Sigmoid colon (tissue), 6 donors: ENCODE measurements at regions not wholly inside any gene's neighbourhood (a gene's known extent, or its start where the extent isn't known, plus 50 kb on each side); places are given as distances from the start of the nearest gene placed in this dataset.
"Not testable (repeated sequence)": the region's sequence is repeated elsewhere in the genome, so short reads cannot be mapped to it uniquely, and the experiment has no call there.

Source experiments
- DNase-seq: peaks from one replicate; pipeline ENCODE4 v3.0.0-alpha.2; 2019
- H3K27ac ChIP-seq, 4 donors: fragments of 200-600 bp; sonication (generic); one replicate each; pipeline ENCODE4 v1.5.1; 2016 to 2019; ENCODE audit warnings: mild to moderate bottlenecking in 1 of 4
- H3K27me3 ChIP-seq, 3 donors: fragments of 200-600 bp; sonication (generic); one replicate each; pipeline ENCODE4 v1.5.1; 2019; ENCODE audit warnings: mild to moderate bottlenecking in 1 of 3
- H3K36me3 ChIP-seq, 4 donors: fragments of 200-600 bp; sonication (generic); one replicate each; pipeline ENCODE4 v1.5.1; 2016 to 2019
- H3K4me1 ChIP-seq, 4 donors: fragments of 200-600 bp; sonication (generic); one replicate each; pipeline ENCODE4 v1.5.1; 2017 to 2019
- H3K4me3 ChIP-seq, 4 donors: fragments of 200-600 bp; sonication (generic); one replicate each; pipeline ENCODE4 v1.5.1; 2017 to 2019; ENCODE audit warnings: mild to moderate bottlenecking in 2 of 4, moderate library complexity in 1 of 4
- H3K9me3 ChIP-seq, 4 donors: fragments of 200-600 bp in 3 of 4; sonication (generic) in 3 of 4; one replicate each; pipeline versions ENCODE4 v1.5.1 to v1.6.1; 2013 to 2019
- CTCF ChIP-seq, 4 experiments: fragments of 450-650 bp in 3 of 4; fragments of 200-600 bp in 1 of 4; IDR thresholded peaks; one replicate each; pipeline ENCODE4 v1.5.1; 2016 to 2019; ENCODE audit warnings: antibody characterized with exemption in 4 of 4, mild to moderate bottlenecking in 3 of 4, moderate library complexity in 2 of 4
- EP300 ChIP-seq, 4 donors: sonication (generic); formaldehyde crosslinking; IDR thresholded peaks; one replicate each; pipeline ENCODE4 v1.6.1; 2017; ENCODE audit warnings: antibody characterized with exemption in 4 of 4
- POLR2A ChIP-seq, 2 donors: fragments of 450-650 bp; IDR thresholded peaks; one replicate each; pipeline ENCODE4 v1.6.1; 2016; ENCODE audit warnings: antibody characterized with exemption in 2 of 2, mild to moderate bottlenecking in 2 of 2, moderate library complexity in 2 of 2
- POLR2AphosphoS5 ChIP-seq, 4 donors: sonication (generic); formaldehyde crosslinking; IDR thresholded peaks; one replicate each; pipeline ENCODE4 v1.6.1; 2017; ENCODE audit warnings: antibody characterized with exemption in 4 of 4
- WGBS, 2 donors: extraction: QIAGEN DNeasy Blood & Tissue Kit; methylation state at CpG; one replicate each; pipeline ENCODE4 v1.1.7; 2013; 5-methylcytosine and 5-hydroxymethylcytosine counted together
- intact Hi-C: fragments of 100-400 bp; cut with DNase I; formaldehyde crosslinking; loops from one replicate; pipeline ENCODE4 v1.15.1; 2023
- donor health status: healthy with polysubstance abuse.
- donor health status: healthy.

DNA sequence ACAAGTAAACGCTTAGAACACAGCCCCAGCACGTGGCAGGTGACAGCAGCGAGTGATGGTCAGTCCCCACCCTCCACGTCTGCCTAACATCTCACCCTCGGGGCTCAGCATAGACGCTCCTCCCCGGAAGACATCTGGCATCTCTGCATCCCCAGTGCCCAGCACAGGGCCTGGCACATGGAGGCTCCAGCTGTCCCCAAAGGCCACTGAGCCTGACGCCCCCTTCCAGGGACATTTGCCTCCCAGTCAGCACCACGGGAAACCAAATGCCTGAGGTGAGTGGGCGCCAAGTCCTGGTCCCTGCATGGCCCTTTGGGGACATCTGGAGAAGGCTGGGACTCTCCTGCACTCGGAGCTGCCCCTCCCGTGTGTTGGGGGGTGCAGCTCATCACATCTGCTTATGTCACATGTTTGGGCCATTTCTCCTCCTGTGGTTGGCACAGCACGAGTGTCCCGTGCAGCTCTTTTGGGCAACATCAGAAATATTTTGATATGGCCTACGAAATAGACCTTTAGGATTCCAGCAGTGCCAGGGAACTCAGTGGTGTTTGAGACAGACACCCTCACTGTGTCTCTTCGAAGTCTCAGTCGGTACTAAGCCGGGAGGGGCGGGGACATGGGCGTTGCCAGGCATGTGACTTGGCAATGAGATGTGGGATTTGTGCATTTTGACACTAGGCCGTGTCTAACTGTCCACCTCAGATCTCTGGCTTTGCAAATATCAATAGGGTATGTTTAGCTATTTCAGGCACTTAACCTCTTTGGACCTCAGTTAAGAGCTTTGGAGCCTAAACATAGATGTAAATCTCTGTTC lies 315.0 kb downstream of the PTPRU start:
- Histone ChIP-seq H3K4me1 (no peaks in the 10 kb centered on the region), H3K27ac (no peak overlapping the region), H3K9me3 (no peaks in the 10 kb centered on the region), H3K36me3 (no peaks in the 10 kb centered on the region), H3K4me3 (no peak overlapping the region), H3K27me3 (peaks cover 0 to 7% (median 0%) of the 10 kb centered on the region in 3 donors)
- 59 to 82% methylated on average over 21 of the region's 21 CpGs for WGBS, 2 donors
- intact Hi-C loops: no loop called here
- no peak for TF ChIP-seq EP300 (IDR thresholded peaks at IDR 0.05)
- DNase-seq: peak; percentile 50

DNA sequence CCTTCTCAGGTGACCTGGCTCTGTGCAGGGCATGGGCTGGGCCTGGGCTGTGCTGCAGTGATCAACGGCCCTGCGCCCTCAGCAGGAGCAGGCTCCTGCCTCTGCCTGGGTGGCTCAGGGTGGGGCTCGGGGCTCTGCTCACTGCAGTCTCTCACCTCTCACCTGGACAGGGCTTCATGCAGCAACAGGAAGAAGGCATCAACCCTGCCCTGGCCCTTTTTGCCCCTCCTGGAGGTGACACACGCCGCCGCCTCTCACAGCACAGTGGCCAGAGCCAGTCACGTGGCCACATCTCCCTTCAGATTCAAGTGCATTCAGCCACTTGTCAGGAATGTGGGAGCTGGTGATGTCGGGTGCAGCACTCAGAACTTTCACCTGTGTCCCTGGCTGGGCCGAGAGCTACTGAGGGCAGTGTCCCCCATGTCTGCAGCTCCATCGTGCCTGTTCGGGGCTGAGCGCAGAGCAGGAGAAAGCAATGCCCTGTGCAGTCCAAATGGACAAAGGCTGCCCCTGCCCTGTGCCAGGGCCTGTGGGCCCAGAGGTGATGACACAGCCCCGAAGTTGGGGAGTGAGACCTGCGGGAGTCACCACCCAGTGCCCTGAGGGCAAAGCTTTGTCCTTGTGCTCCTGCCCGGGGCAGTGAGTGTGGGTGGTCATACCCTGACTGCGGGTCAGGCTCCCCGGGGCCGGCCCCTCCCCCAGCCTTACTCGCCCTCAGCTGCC lies 314.0 kb downstream of the PTPRU start:
- TF ChIP-seq POLR2A (IDR thresholded peaks at IDR 0.05) (no peak), EP300 (IDR thresholded peaks at IDR 0.05) (no peak), CTCF (IDR thresholded peaks at IDR 0.05) (no peak), POLR2AphosphoS5 (IDR thresholded peaks at IDR 0.05) (no peak)
- intact Hi-C loops: no loop called here
- 45 to 74% methylated on average over 19 of the region's 19 CpGs for WGBS, 2 donors

DNA sequence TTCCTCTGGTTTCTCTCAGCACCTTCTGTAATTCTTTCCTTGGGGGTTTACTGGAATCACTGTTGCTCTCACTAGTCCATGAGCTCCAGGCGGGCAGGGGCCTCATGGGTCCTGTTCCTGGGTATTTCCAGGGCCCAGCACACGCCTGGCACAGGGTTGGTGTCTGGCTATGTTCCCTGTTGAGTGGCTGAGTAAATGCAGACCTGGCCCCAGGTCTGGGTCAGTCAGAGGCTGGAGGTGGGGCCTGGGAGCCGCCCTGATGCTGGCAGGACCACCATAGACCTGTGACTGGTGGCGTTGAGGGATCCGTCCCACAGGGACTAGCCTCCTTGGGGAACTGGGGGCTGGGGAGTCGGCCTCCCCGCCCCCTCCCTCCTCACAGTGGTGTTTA lies 313.4 kb downstream of the PTPRU start:
- intact Hi-C loops, H3K4me3 ChIP-seq, DNase-seq, H3K9me3 ChIP-seq, H3K27me3 ChIP-seq, H3K27ac ChIP-seq, H3K36me3 ChIP-seq, H3K4me1 ChIP-seq: not testable (repeated sequence)
- 56 to 79% methylated on average over 7 of the region's 7 CpGs for WGBS, 2 donors

More for the DNA sequence above, 314.0 kb downstream of the PTPRU start:
- Histone ChIP-seq H3K4me3 (no peak overlapping the region), H3K36me3 (no peaks in the 10 kb centered on the region), H3K4me1 (no peaks in the 10 kb centered on the region), H3K9me3 (no peaks in the 10 kb centered on the region), H3K27ac (no peak overlapping the region), H3K27me3 (peaks cover 0 to 7% (median 0%) of the 10 kb centered on the region in 3 donors)
- peak; percentile 42 for DNase-seq

- H3K36me3 ChIP-seq: no peaks in the 10 kb centered on the region
- H3K27ac ChIP-seq: no peak overlapping the region
- no peaks in the 10 kb centered on the region for H3K4me1 ChIP-seq
- H3K27me3 ChIP-seq: peaks cover 0 to 7% (median 0%) of the 10 kb centered on the region in 3 donors
- 60 to 75% methylated on average over 6 of the region's 6 CpGs for WGBS, 2 donors
- no peaks in the 10 kb centered on the region for H3K9me3 ChIP-seq
- intact Hi-C loops: no loop called here
- TF ChIP-seq EP300 (IDR thresholded peaks at IDR 0.05): no peak
- no peak for TF ChIP-seq POLR2A (IDR thresholded peaks at IDR 0.05)
- TF ChIP-seq CTCF (IDR thresholded peaks at IDR 0.05): no peak
- TF ChIP-seq POLR2AphosphoS5 (IDR thresholded peaks at IDR 0.05): no peak
- DNase-seq: peak; percentile 53
- no peak overlapping the region for H3K4me3 ChIP-seq
These were observed 312.7 kb downstream of the PTPRU start for GRCh38 chr1:29549001-29549400.

DNA sequence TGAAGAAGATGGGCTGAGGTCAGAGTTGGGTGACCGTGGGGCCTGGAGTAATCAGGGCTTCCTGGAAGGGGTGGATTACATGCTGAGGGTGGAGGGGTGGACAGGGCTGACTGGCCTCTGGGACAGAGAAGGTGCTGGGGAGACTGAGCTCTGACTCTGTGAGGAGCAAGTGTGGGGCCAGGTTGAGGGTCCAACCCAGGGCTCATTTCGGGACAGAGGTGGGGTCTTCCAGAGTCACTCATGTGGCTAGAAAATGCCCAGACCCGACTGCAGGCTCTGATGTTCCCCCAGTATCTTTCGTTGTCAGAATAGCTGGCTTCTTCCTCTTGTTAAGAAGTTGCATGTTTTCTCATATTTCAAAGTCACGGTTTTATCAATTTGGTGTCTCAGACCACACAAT lies 311.8 kb downstream of the PTPRU start:
- Histone ChIP-seq H3K9me3 (no peaks in the 10 kb centered on the region), H3K36me3 (no peaks in the 10 kb centered on the region), H3K4me3 (no peak overlapping the region), H3K4me1 (no peaks in the 10 kb centered on the region), H3K27ac (no peak overlapping the region), H3K27me3 (peaks cover 0 to 7% (median 0%) of the 10 kb centered on the region in 3 donors)
- TF ChIP-seq CTCF (IDR thresholded peaks at IDR 0.05): no peak
- TF ChIP-seq POLR2A (IDR thresholded peaks at IDR 0.05): no peak
- no peak for TF ChIP-seq EP300 (IDR thresholded peaks at IDR 0.05)
- no peak for TF ChIP-seq POLR2AphosphoS5 (IDR thresholded peaks at IDR 0.05)
- peak; percentile 44 for DNase-seq
- intact Hi-C loops: no loop called here
- WGBS, 2 donors: 37 to 53% methylated on average over 5 of the region's 5 CpGs
